GM23248 (cell line): ENCODE measurements at regions not wholly inside any gene's neighbourhood (a gene's known extent, or its start where the extent isn't known, plus 50 kb on each side); places are given as distances from the start of the nearest gene placed in this dataset.

Experiments
- EZH2 ChIP-seq: fragments of 200-600 bp; sonication (generic); IDR thresholded peaks from 2 replicates; pipeline ENCODE4 v1.6.1; 2018; ENCODE audit warnings: antibody characterized with exemption, mild to moderate bottlenecking; ENCODE audit not compliant: insufficient read depth, poor library complexity, severe bottlenecking
- EZH2phosphoT487 ChIP-seq: fragments of 200-600 bp; sonication (generic); IDR thresholded peaks from 2 replicates; pipeline ENCODE4 v1.6.1; 2018; ENCODE audit warnings: antibody characterized with exemption, moderate library complexity, mild to moderate bottlenecking, low read depth; ENCODE audit not compliant: insufficient read depth

DNA sequence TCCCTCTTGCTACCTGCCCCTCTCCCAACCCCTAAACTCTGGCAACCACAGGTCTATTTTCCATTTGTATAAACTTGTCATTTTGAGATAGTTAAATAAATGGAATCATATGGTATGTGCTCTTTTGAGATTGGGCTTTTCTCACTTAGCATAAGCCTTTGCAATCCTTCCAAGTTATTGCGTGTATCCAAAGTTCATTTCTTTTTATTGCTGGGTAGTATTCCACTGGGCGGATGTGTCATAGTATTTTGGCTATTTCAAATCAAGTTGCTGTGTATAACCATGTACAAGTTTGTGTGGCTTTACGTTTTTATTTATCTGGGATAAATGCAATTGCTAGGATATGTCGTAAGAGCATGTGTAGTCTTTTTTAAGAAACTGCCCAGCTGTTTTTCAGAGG is 55.5 kb upstream of the CUL3 start:
- TF ChIP-seq EZH2phosphoT487 (no peak), EZH2 (no peak)
